ENCODE measurements at regions not wholly inside any gene's neighbourhood (a gene's known extent, or its start where the extent isn't known, plus 50 kb on each side); places are given as distances from the start of the nearest gene placed in this dataset.

DNA sequence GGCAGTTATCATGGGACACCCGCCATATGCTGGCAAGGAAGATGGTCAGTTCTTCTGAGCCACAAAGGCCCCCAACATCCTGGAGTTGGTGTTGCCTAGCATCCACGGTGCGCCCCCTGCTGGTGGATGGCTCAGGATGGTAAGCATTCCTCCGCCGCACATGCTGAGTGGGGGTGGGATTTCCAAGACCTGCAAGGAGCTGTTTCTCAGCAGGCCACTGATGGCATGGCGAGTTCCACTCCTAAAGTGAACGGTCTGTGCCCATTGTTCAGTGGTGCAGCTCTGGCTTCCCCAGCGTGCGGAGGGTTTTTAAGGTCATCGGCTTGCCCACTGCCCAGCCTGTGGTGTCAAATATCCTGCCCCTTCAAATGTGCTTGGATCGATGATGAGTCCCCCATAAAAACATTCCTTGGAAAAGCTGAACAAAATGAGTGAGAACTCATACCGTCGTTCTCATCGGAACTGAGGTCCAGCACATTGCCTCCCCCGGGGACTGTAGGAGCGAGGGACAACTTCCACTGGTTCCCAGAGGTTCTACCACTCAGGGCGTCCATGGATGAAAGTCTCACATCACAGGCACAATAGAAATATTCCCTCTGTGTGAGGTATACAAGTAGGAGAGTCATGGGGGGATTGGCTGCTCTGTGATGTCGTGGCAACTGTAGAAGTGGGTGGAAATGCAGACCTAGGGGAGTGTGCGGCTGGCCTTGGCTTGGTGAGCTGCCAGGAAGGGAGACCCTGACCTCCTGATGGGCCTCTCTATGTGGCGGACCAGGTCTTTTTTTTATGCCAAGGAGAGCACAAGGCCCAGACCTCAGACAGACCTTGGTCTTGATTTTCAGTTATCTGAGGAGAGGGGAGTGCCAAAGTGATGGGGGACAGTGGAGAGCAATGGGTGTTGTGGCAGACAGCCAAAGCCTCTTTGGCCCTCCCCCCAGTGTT lies 102.0 kb downstream of the SNRPN start (continued):
- TF ChIP-seq, protein P1, sequence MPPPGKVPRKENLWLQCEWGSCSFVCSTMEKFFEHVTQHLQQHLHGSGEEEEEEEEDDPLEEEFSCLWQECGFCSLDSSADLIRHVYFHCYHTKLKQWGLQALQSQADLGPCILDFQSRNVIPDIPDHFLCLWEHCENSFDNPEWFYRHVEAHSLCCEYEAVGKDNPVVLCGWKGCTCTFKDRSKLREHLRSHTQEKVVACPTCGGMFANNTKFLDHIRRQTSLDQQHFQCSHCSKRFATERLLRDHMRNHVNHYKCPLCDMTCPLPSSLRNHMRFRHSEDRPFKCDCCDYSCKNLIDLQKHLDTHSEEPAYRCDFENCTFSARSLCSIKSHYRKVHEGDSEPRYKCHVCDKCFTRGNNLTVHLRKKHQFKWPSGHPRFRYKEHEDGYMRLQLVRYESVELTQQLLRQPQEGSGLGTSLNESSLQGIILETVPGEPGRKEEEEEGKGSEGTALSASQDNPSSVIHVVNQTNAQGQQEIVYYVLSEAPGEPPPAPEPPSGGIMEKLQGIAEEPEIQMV (tag; conservative IDR thresholded peaks at IDR 0.05; ENCODE audit: low read depth), result no peak
- no peak for TF ChIP-seq PHB2 (IDR thresholded peaks at IDR 0.05; ENCODE audit: low read depth)

DNA sequence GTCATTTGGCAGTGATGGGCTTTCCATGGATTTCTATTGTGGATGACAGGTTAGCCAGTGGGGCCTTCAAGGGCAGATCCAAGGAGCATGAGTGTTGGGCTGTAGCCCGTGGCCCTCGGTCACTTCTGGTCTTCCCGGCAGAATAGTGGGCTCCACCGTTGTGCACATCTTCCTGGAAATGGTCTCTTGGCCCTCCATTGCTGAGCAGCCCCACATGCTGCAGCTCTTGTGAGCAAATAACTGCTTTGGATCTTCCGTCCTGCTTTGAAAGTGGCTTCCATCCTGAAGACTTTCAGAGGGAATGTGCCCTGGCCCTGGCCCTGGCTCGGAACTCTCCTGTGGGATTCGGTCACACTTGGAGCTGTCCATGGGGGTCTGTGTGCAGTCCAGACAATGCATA lies 102.8 kb downstream of the SNRPN start:
- in situ Hi-C loops (cut with MboI) (no loop called here), intact Hi-C loops (cut with micrococcal nuclease) (no loop called here)
- no peaks in the 10 kb centered on the region for H3K36me3 ChIP-seq (ENCODE audit: control insufficient read depth, insufficient read depth, low read length)
- POLR2A ChIA-PET, result no interaction called here
- no peak overlapping the region for H3K9ac ChIP-seq (ENCODE audit: insufficient read depth in 1 of 2, low read depth in 2 of 2, low read length in 2 of 2)
- H3K4me3 ChIP-seq, result no peak overlapping the region
- BruUV-seq (replicated peaks), result no TSS peak
- no peaks in the 10 kb centered on the region for H3K27me3 ChIP-seq (ENCODE audit: control insufficient read depth in 2 of 2, insufficient read depth in 2 of 2, low read length in 2 of 2)
- CTCF ChIA-PET (ENCODE audit: low intra/inter-chr PET ratio), result no interaction called here
- H4K20me1 ChIP-seq (replicated peaks; ENCODE audit: control insufficient read depth, insufficient read depth, low read length), result no peaks in the 10 kb centered on the region
- DNase-seq (ENCODE audit: extremely low read depth in 1 of 4, low spot score in 3 of 4) (no peak), ATAC-seq (no peak), FAIRE-seq (no peak)
- H3K79me2 ChIP-seq (ENCODE audit: control insufficient read depth, insufficient read depth, low read length), result no peaks in the 10 kb centered on the region
- no peaks in the 10 kb centered on the region for H3K4me1 ChIP-seq (replicated peaks in 1 of 2; ENCODE audit: control insufficient read depth in 2 of 2, insufficient read depth in 2 of 2, low read length in 2 of 2)
- H3K4me2 ChIP-seq (ENCODE audit: insufficient read depth, low read length), result no peak overlapping the region
- H3K9me3 ChIP-seq (replicated peaks; ENCODE audit: control insufficient read depth, insufficient read depth, low read depth, low read length), result peaks cover 2% of the 10 kb centered on the region; the same call in 1 of the 2 replicates
- H3K27ac ChIP-seq (ENCODE audit: extremely low read depth, low read depth, low read length), result no peak overlapping the region
- H2AFZ ChIP-seq (ENCODE audit: low read depth, low read length), result no peak overlapping the region
- H3K9me1 ChIP-seq (ENCODE audit: control insufficient read depth, insufficient read depth, low read length), result no peaks in the 10 kb centered on the region
- WGBS (ENCODE audit: insufficient coverage, low coverage, missing lambda C conversion rate), result 1% methylated on average over 7 of the region's 7 CpGs
- no peak for TF ChIP-seq RUNX1 (IDR thresholded peaks at IDR 0.05; ENCODE audit: low read depth)
- TF ChIP-seq ZNF23 (CRISPR knock-in tag; IDR thresholded peaks at IDR 0.05), result no peak
- no peak for TF ChIP-seq ZNF695 (CRISPR knock-in tag; IDR thresholded peaks at IDR 0.05)
- no peak for TF ChIP-seq TCF7 (IDR thresholded peaks at IDR 0.05; ENCODE audit: borderline replicate concordance)
- no peak for TF ChIP-seq CC2D1A (IDR thresholded peaks at IDR 0.05)
- TF ChIP-seq, protein P2, sequence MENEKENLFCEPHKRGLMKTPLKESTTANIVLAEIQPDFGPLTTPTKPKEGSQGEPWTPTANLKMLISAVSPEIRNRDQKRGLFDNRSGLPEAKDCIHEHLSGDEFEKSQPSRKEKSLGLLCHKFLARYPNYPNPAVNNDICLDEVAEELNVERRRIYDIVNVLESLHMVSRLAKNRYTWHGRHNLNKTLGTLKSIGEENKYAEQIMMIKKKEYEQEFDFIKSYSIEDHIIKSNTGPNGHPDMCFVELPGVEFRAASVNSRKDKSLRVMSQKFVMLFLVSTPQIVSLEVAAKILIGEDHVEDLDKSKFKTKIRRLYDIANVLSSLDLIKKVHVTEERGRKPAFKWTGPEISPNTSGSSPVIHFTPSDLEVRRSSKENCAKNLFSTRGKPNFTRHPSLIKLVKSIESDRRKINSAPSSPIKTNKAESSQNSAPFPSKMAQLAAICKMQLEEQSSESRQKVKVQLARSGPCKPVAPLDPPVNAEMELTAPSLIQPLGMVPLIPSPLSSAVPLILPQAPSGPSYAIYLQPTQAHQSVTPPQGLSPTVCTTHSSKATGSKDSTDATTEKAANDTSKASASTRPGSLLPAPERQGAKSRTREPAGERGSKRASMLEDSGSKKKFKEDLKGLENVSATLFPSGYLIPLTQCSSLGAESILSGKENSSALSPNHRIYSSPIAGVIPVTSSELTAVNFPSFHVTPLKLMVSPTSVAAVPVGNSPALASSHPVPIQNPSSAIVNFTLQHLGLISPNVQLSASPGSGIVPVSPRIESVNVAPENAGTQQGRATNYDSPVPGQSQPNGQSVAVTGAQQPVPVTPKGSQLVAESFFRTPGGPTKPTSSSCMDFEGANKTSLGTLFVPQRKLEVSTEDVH (IDR thresholded peaks at IDR 0.05; ENCODE audit: low read depth, partially characterized antibody), result no peak
- TF ChIP-seq MAZ (CRISPR knock-in tag; conservative IDR thresholded peaks at IDR 0.05 in 1 of 2, IDR thresholded peaks at IDR 0.05 in 1 of 2), result no peak
- TF ChIP-seq, protein P3, sequence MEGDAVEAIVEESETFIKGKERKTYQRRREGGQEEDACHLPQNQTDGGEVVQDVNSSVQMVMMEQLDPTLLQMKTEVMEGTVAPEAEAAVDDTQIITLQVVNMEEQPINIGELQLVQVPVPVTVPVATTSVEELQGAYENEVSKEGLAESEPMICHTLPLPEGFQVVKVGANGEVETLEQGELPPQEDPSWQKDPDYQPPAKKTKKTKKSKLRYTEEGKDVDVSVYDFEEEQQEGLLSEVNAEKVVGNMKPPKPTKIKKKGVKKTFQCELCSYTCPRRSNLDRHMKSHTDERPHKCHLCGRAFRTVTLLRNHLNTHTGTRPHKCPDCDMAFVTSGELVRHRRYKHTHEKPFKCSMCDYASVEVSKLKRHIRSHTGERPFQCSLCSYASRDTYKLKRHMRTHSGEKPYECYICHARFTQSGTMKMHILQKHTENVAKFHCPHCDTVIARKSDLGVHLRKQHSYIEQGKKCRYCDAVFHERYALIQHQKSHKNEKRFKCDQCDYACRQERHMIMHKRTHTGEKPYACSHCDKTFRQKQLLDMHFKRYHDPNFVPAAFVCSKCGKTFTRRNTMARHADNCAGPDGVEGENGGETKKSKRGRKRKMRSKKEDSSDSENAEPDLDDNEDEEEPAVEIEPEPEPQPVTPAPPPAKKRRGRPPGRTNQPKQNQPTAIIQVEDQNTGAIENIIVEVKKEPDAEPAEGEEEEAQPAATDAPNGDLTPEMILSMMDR (IDR thresholded peaks at IDR 0.05 in 2 of 3, conservative IDR thresholded peaks at IDR 0.05 in 1 of 3; ENCODE audit: insufficient read depth in 2 of 3, low read depth in 1 of 3, low read length in 3 of 3), result no peak
- TF ChIP-seq NCOR1 (IDR thresholded peaks at IDR 0.05), result no peak
- TF ChIP-seq, protein P4, sequence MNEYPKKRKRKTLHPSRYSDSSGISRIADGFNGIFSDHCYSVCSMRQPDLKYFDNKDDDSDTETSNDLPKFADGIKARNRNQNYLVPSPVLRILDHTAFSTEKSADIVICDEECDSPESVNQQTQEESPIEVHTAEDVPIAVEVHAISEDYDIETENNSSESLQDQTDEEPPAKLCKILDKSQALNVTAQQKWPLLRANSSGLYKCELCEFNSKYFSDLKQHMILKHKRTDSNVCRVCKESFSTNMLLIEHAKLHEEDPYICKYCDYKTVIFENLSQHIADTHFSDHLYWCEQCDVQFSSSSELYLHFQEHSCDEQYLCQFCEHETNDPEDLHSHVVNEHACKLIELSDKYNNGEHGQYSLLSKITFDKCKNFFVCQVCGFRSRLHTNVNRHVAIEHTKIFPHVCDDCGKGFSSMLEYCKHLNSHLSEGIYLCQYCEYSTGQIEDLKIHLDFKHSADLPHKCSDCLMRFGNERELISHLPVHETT (CRISPR knock-in tag; conservative IDR thresholded peaks at IDR 0.05 in 1 of 2, IDR thresholded peaks at IDR 0.05 in 1 of 2), result no peak
